ENCODE measurements at regions not wholly inside any gene's neighbourhood (a gene's known extent, or its start where the extent isn't known, plus 50 kb on each side); places are given as distances from the start of the nearest gene placed in this dataset.

DNA sequence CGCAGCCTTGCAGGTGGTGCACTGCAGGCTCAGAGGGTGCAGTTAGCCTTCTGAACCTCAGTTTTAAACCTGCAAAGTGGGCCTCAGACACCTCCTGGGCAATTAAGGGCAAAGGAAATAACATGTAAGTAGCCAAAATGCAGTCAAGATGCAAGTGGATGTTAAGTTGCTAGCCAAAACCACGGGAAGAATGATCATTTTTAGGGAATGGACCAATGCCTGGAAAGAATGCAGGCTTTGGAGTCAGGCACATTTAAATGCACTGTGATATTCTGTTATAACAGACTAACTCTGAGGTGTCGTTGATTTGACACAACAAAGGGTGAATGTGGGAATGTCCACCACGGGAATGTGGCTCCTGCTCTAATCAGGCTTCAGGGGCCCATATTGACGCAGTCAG lies 57.9 kb upstream of the PTGFRN start:
- DNase-seq = no peak

DNA sequence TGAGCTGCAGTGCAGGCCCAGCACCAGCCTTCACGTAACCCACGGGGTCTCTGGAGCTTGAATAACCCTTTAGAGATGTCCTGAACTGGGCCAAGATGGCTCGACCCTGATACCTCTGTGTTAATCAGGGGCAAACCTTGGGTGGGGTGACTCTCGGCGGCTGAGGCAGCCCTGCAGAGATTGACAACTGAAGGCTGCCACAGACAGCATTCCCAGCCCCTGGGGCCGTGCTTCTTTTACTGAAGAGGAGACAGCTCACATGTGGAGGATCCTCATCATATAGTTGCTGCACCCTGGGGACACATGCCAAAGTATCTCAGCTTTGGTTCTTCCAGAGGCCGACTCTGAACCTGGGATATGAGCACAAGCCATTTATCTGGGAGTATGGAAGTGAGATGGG lies 57.3 kb upstream of the PTGFRN start:
- DNase-seq = no peak

DNA sequence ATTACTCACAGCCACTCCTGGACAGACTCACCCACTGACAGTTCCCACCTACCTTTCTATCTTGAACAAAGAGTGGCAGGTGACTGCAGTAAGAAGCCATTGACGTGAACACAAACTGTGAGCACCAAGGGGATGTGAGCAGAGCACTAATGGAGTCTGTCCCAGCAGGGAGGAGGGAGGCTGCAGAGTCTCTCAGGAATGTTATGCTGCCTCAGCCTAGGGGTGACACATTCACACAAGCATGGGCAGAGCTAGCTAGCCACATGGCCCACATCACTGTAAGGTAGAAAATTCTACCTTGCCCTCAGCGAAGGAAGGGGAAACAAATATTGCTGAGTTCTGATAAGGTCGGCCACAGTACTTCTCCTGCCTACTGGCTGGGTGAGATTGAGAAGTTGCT lies 56.8 kb upstream of the PTGFRN start:
- peak; percentile 71 for DNase-seq

DNA sequence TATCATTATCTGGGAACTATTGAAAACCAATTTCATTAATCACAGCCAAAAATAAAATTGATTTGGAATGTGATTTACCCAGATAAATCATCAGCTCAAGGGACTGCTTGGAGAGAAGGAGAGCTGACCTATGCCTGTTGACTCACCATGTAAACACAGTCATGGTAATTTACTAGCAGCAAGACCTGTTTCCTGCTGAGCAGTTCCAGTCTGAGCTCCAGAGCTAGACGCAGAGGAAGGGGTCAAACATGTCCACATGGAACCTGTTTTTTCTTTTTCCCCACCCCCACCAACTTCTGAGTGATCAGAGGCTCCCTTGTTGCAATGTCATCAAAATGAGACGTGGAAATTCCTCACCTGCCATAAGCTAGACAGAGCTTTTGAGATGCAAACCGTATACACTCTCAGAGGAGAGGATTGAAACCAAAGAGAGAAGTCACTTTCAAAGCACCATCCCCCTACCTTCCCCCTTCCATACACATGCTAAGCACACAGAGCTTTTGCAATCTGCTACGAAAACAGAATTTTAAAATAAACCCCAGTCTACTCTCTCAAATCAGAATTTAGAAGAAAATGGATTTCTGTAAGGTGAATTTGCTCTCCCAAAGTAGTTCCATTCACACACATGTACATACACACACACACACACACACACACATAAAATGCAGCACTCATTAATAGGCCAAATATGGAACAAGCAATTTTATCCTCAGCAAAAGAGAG lies 55.9 kb upstream of the PTGFRN start:
- peak; percentile 84 for DNase-seq

DNA sequence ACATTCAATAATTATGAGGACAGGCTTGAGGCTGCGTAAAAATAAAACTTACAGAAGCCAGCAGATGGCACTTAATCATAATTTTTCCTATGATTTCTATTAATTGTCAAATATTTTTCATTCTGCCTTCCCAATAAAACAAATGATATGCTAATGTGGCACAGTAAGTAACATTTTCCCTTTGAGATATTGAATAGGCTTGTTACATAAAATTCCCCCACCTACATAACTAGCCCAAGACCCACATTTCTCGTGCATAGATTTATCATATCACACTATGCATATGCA lies 55.4 kb upstream of the PTGFRN start:
- no peak for DNase-seq

DNA sequence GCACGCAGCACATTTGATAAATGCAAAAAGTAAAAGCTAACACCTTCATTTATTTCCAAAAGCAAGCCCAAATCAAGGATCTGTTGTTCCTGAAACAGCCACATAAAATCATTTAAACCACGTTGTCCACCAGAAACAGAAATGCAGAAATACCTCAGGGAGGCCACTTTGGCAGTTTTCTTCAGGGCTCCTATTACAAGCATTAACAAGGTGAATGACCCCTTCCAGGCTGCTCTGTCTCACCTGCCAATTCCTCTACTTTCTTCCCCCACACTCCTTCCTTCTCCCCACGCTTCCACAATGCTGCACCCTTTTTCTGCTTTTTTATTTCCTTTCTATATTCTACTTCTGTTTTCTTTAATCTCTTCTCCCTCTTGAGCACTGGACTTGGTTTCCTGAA lies 55.0 kb upstream of the PTGFRN start:
- DNase-seq = no peak

DNA sequence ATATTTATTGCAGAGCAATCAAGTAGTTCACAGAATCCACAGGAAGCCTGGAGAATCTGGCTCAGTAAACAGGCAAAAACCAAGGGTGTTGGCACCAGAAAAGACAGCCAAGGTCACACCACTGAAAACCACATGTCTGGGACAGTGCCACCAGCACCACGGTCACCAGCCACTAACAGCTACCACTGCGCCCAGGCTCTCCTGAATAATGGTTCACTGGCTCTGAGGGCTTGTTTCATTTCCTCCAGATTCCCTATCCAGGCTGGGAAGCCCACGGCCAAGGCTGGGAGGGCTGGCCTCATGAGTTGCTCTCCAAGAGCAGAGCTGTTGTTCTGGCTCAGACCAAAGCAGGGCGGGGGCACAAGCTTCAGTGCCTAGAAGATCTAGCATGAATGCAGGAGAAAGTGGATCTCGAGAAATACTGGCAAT lies 54.5 kb upstream of the PTGFRN start:
- no peak for DNase-seq

DNA sequence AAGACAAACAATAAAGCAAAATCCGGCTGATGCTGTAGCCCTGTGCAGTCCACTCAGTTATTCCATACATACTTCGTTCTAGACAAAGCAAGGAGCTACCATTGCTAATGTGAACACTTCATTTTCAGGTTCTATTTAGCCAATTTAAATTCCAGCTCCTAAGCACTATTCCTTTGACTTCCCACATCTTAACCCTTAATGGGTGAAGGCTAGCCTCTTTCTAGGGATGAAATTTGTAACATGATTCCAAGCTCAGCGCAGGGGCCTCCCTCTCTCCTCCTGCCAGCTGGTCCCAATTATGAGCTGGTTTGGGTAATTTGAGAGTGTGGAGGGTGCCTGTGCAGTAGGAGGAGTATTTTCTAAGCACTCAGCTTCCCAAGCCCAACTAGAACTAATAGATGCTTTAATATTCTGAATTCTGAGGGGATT lies 53.9 kb upstream of the PTGFRN start:
- peak; percentile 92 for DNase-seq

DNA sequence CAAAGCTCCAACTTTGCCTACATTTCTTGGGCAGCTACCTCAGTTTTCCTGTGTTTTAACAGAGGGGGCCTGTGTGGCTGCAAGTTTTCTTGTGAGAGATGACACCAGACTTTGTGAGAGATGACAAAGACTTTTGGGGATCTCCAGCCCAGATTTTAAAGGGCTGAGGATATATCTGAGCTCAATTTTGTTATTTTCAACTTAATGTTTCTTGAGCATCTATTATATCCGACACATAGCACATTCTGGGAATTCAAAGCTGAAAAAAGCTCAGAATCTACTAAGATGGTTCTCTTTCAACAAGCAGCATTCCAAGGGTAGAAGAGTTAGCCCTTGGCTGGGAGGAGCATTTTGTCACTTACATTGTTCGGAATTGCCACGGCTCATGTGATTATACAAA lies 53.4 kb upstream of the PTGFRN start:
- DNase-seq = no peak

DNA sequence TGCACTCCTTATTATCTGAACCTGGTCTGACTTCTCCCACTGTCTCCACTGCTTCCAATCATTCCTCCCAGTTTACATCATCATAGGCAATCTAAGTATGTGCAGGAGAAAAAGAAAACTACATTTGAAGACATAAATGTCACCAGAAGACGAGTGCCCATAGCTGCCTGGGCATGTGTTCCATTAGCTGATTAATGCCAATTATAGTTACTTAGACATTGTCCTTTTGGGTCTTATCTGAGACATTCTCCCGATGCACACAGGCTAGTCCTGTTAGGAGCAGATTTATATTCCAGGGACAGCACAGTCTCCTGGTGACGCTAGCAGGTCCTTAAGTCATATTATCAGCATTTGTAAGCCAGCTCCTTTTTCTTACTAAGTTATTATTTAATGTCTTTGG lies 52.6 kb upstream of the PTGFRN start:
- no peak for DNase-seq

All from fibroblast of skin of right biceps (primary cell).